GM13977 (cell line): ENCODE measurements at regions not wholly inside any gene's neighbourhood (a gene's known extent, or its start where the extent isn't known, plus 50 kb on each side); places are given as distances from the start of the nearest gene placed in this dataset.

Experiments
- DNase-seq: peaks from one replicate; pipeline ENCODE4 v3.0.0; 2012; ENCODE audit warnings: low spot score
- CTCF ChIP-seq: IDR thresholded peaks from 2 replicates; pipeline ENCODE4 v1.5.1; 2012; ENCODE audit warnings: mild to moderate bottlenecking, control low read depth; ENCODE audit not compliant: insufficient read depth; ENCODE audit errors: extremely low read depth, missing control alignments
- in situ Hi-C: fragments of 300-500 bp; cut with MboI; formaldehyde crosslinking; loops from one replicate; pipeline ENCODE4 v1.12.0; 2022; ENCODE audit warnings: low sequenced_read_pairs, low pct_unique_long_range_greater_than_20kb, mixed read lengths, inconsistent platforms; ENCODE audit not compliant: unreplicated experiment

GRCh38 chr4:64497491-64497890 lies 88.2 kb upstream of the TECRL start:
- TF ChIP-seq CTCF = no peak
- no peak for DNase-seq
- in situ Hi-C loops = no loop called here

- TF ChIP-seq CTCF = no peak
- in situ Hi-C loops = no loop called here
- no peak for DNase-seq
These were observed 86.7 kb upstream of the TECRL start for GRCh38 chr4:64495946-64496345.

GRCh38 chr4:64489628-64490027 lies 80.4 kb upstream of the TECRL start:
- TF ChIP-seq CTCF = no peak
- no peak for DNase-seq
- in situ Hi-C loops = no loop called here

- DNase-seq = no peak
- no peak for TF ChIP-seq CTCF
- in situ Hi-C loops = no loop called here
These were observed 70.1 kb upstream of the TECRL start for GRCh38 chr4:64479338-64479737.

GRCh38 chr4:64477127-64477526 lies 67.9 kb upstream of the TECRL start:
- DNase-seq = no peak
- in situ Hi-C loops = no loop called here
- TF ChIP-seq CTCF = no peak

GRCh38 chr4:64465263-64465662 lies 56.0 kb upstream of the TECRL start:
- no peak for DNase-seq
- in situ Hi-C loops = no loop called here
- TF ChIP-seq CTCF = no peak

- no peak for DNase-seq
- in situ Hi-C loops = no loop called here
- TF ChIP-seq CTCF = no peak
These were observed 55.3 kb upstream of the TECRL start for GRCh38 chr4:64464581-64464980.
